CD4-positive, alpha-beta T cell treated with Interleukin-4 for 1 hour (primary cell): ENCODE measurements at regions not wholly inside any gene's neighbourhood (a gene's known extent, or its start where the extent isn't known, plus 50 kb on each side); places are given as distances from the start of the nearest gene placed in this dataset.

Experiments
- DNase-seq, 2 donors: peaks; one replicate each; pipeline ENCODE4 v3.0.0-alpha.2; 2020 to 2022

DNA sequence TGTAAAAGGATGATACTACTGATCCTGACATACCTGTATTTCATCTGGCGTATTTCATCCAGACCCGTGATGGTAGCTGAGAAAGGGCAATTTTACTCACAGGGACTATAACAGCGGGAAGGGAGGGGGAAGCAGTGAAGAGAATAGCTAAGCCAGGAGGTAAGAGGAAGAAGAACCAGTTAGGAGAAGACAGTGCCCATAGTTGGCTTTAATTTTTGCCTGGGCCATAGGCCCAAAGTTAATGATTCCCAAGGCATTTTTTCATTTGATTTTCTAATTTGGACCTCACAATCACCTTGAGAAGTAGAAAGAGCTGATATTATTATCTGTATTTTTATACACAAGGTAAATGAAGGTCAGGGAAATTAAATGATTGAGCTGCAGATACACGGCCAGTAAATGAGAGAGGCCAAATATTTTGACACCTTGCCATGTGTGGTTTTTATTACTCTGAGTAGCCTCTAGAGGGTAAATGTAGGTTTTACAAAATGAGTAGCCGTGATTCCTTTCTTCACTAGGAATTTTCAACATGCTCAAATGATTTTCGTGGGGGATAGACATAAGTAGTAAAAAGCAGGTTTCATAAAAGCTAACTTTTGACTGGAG is 382.2 kb downstream of the FUT8 start:
- DNase-seq, result no peak

DNA sequence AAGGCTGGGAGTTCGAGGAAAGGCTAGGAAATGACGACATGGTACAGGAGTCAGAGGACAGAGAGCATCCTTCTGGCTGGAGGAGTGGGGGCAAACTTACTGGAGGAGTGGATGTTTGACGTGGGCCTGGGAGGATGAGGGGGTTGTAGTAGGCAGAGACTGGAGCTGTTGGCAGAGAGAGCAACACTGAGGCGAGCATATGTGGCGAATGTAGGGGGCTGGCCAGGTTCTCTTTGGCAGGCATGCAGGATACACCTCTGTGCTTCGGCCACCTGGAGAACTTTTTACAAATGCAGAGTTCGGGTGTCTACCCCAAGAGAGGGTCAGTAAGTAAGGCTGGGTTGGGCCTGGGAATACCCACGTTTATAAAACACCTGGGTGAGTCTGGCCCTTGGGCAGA is 385.7 kb downstream of the FUT8 start:
- DNase-seq, result no peak

DNA sequence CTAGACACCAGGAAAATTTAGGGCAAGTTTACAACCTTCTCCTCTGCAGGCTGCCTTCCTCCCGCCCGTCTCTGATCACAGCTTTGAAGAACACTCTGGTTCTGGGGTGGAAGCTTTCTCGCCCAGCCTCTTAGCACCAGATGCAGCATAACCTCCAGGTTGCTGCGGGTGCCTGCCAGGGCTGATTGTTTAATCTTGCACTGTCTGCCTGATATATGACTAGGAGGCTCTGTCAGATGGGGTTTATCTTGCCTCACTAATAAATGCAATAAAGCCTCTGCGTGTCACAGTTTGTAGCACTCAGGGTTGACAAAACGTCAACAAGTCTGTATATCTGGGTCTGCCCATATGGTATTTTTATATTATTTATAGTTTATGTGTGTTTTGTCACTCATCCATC is 388.2 kb downstream of the FUT8 start:
- DNase-seq, result no peak

DNA sequence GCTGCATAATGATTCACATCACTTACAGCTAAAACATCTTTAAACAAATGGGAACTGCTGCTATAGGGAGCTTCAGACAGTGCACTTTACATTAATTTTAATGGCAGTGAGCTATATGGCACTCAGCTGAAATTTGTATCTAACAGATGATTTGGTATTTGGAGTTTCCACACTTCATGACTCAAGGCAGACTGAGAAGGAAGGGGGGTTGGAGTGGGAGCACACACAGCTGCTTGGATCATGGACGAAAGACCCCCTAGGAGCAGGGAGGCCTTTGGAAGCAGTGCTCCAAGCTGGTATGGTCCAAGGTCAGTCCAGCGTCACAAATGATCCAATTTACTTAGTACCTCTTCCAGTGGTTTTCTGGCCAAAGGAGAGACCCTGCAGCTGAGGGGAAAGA is 389.7 kb downstream of the FUT8 start:
- no peak for DNase-seq

DNA sequence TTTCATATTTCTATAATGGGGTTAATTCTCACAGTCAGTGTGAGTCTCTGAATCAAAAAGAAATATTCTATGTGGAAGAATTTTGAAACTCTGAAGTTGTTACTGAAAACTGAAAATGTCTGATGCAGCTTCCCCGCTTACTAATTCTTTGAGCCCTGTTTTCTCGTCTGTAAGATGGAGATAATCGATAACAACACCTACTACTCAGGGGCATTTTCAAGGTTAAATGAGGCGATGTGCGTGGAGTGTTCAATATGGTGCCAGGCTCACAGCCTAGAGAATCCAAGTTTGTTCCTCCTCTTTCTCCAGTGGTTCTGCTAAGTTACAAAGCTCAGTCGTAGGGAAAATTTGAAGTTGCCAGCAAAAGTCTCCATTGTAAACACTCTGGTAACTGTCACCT is 391.4 kb downstream of the FUT8 start:
- no peak for DNase-seq

DNA sequence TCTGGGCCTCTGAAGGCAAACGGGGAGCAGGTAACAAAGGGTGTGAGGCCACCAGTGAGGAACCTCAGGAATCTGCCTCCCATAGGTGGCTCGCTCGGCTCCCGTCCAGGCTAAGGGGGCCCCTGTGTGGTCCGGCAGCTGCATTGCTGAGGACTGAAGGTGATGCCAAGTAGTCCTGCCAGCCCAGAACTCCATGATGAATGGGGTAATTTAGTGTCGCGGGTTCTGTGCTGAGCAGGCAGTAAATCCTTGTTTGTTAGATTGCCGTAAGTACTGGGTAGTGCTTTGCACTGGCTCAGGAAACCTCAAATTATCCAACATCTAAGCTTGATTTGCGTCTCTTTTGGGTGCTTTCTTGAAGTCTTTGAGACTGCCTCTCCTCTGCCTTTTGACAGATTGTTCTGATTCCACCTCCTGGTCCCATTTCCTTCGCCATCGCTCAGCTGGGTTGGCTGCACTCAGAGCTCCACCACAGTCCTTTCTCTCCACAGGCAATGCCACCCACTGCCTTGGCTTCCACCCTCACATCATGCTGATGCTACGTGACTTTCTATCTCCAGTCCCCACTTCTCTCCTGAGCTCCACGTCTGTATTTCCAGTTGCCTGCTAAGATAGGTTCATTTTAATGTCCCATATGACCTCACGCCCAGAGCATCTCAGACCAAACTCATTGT is 392.0 kb downstream of the FUT8 start:
- DNase-seq, result no peak

DNA sequence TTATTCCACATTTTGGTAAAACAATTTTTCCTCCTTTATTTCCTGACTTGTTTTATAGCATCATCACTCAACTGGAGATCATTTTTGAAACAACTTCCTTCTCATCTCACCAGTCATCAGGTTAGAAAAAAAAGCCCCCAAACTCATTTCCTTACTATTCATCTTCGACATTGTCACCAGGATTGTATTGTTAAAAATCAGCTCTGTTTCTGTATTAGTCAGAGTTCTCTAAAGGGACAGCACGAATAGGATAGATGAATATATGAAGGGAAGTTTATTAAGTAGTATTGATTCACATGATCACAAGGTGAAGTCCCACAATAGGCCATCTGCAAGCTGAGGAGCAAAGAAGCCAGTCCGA is 392.6 kb downstream of the FUT8 start:
- DNase-seq, result no peak

DNA sequence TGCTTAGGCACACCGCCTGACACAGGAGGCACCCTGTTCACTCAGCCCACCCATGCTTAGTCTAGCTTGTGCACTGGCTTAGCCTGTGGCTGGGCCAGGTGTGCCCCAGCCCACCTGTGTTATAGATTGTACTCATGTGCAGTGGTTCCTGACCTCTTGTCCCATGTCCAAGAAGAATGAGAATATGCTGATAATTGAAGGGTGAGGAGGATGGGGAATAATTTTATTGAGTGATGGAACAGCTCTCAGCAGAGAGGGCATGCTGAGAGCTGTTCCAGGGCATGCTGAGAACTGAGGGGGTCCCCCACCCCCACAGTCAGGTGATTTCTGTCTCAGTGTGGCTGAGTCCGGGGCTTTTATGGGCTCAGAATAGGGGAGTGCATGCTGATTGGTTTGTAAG is 395.9 kb downstream of the FUT8 start:
- no peak for DNase-seq

DNA sequence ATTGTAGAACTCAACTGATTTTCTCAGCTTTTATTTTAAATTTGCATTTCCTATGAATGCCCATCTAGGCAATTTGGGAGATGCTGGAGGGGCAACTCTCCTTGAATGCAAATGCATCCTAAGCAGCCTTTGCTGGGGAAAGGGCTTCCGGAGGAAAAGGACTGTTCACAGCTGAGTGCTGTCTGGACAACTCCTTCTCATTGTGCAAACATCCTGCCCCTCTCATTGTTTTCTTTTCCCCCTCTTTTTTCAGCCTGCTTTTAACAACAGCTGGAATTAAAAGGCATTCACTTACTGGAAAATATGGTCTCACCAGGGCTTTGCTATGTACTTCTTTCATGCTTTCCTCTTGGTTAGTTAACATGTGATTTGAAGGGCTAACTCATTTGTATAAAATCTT is 397.8 kb downstream of the FUT8 start:
- no peak for DNase-seq

DNA sequence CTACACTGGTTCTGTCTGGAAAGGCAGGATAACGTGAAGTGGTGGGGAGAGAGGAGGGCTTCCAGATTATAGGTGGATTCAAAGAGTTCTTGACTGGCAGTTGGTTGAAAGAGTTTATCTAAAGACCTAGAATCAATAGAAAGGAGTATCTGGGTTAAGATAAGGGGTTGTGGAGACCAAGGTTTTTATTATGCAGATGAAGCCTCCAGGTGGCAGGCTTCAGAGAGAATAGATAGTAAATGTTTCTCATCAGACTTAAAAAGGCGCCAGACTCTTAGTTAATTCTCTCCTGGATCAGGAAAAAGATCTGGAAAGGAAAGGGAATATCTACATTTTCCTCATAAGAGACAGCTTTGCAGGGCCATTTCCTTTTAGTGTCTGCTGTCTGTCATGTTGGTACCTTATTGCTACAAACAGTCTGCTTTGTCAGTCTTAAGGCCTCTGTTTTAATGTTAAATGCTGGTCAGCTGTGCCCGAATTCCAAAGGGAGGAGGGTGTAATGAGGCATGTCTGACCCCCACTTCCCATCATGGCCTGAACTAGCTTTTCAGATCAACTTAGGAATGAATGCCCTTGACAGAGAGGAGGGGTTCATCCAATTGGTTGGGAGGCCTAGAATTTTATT is 401.3 kb downstream of the FUT8 start:
- no peak for DNase-seq

DNA sequence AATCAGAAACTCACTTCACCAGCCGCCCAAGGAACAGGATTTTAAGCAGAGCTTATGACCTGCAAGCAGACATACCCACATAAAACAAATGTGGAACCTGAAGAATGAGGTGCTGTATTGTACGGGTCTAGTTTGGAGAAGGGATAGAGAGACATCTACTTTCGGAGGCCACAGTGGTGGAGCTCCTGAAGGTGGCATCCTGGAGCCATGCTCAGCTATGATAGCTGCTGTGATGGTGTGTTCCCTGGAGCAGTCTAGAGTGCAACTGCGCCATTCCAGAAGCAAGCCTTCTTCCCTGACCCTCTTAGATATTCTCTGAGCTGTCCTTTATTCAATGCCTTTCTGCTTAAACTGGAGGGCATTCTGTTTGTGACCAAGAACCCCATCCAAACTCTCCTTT is 402.6 kb downstream of the FUT8 start:
- DNase-seq, result no peak

DNA sequence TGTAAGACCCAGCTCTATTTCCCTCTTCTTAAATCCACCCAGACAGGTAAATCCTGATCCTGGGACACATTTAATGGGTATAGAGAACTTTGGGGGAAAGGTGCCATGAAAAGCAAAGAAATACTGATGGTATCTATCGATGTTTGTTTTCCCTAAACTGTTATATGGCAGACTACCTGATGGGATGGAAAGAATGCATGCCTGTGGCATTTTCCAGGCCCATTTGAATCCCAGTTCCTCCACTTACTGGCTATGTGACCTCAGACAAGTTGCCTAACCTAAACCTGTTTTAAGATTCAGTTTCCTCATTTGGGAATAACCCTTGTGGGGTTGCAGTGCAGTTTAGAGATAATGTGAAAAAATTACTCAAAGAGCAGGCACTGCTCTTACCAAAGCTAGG is 404.5 kb downstream of the FUT8 start:
- DNase-seq, result no peak

DNA sequence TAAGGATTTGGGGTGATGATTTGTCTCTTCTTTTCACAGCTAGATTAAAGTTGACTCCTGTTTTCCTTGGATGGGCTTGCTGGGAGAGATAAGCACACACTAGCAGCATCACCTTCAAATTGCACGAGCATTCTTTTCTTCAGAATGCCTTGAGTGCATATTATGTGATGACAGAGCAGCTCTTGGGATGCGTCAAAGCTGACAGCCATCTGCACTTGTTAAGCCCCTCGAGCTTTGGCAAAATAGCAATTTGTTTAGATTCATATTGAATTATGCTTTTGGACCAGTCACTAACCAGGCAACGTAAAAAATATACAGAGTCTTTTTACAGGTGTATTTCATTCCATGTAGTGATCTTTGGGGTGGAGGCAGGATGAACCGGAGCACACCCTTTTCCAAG is 407.0 kb downstream of the FUT8 start:
- no peak for DNase-seq

DNA sequence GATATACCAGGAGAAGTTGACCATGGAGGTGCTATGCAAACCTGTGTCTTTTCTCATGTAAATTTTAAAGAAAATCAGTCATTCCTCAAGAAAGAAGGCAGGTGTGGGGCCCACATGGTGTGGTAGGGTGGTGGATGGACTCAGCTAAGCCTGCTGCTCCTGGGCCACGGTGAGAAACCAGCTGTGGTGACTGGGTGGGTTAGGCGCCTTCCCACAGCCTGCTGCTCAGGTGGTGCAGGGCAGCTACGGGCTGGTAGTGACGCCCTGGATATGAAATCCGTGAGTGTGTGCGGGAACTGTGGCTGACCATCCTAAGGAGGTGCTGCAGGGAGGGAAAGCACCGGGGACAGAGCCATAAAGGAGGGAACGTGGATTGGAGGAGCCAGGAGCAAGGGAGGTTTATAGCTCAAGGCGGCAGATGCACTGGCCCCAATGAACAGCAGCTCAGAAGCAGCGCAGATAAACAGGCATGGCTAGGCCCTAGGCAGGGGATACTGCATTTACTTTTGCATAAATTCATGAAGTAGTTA is 408.8 kb downstream of the FUT8 start:
- DNase-seq, result no peak

DNA sequence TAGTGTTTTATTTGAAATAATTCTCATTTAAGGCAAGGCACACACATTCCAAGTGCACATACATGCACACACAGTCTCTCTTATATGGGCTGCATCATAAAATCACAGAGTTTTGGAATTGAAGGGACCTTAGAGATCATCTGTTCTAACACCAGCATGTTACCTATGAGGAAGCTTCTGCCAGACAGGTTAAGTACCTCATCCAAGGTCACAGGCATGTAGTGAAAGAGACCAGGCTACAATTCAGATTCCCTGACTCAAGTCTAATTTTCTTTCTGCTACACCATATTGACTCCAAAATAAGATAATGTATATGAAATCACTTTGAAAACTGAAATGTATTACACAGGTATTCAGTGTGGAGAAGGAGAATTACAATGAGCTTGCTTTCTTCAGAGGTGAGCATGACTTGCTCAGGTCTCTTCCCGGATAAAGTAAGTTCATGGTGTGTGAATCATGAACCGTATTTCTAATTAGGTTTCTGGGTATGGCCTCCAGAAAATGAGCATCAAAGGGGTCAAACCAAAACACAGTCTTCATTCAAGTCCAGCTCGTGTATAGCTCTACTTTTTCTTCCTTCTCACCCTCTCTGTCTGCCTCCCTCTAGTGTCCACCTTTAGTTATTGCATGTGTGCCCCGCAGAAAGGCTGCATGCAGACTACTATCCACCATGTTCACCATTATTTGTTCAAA is 411.9 kb downstream of the FUT8 start:
- DNase-seq, result peak; percentile 68 to 82

DNA sequence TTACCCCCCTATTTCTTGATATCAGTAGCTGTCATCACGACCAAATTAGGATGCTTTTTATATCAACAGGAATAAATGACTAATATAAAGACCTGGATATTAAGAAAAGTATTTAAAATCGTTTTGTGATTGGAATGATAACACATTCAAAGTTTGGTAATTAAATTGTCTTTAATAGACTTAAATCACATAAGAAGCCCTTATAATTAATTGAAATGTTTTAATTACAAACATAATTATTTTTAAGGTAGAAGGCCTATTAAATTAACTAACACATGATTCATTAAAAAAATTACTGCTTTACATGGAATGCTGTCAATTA is 412.4 kb downstream of the FUT8 start:
- no peak for DNase-seq

DNA sequence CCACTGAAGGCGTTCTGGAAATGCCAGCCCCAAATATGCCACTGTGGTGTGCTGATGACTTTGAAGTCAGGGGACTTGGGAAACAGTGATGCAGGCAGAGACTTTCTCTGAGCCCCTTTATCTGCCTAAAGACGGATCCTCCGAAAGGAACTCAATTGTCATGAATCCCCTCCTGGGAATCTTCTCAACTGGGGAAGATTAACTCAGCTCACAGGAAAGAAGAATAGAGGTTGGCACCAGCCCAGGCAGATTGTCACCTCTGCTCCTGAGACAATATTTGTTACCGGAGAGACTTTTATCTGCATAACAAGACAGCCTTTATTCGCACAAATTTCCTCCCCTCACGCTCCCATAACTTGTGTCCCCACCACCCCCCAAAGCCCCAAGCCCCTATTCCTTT is 414.4 kb downstream of the FUT8 start:
- DNase-seq, result no peak

DNA sequence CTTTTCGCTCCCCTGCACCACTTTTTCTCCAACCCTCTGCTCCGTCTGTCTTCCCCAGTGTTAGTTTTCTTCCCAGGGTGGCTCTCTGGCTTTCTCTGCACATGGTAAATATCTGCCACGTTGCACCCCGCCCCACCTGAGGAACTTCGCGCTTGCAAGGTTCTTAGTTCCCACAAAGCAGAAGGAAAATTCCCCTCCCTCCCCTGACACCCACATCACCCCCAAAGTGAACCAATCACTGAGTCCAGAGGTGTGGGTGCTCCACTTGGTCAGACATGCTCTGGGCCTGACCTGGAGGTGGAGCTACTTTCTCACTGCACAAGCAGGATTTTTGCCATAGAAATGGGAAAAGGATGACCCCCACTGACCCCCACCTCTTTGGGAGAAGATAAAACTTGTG is 415.0 kb downstream of the FUT8 start:
- DNase-seq, result no peak

DNA sequence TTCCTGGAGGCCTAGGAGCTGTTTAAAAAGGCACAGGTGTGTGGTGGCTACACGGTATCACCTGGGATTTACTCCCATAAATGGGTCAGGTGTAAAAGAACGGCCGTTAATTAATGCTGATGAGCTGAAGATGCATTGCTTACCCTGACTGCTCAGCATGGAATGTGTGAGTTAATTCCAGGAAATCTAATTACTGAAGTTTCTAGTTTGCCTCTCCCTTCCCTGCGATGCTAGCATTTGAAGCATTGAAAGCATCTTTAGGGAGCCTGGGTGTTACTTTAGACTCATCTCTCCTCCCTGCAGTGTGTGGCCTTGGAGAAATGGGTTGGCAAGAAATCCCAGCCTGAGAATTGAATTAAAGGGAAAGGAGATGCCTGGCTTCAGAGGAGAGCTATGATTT is 415.9 kb downstream of the FUT8 start:
- DNase-seq, result no peak

DNA sequence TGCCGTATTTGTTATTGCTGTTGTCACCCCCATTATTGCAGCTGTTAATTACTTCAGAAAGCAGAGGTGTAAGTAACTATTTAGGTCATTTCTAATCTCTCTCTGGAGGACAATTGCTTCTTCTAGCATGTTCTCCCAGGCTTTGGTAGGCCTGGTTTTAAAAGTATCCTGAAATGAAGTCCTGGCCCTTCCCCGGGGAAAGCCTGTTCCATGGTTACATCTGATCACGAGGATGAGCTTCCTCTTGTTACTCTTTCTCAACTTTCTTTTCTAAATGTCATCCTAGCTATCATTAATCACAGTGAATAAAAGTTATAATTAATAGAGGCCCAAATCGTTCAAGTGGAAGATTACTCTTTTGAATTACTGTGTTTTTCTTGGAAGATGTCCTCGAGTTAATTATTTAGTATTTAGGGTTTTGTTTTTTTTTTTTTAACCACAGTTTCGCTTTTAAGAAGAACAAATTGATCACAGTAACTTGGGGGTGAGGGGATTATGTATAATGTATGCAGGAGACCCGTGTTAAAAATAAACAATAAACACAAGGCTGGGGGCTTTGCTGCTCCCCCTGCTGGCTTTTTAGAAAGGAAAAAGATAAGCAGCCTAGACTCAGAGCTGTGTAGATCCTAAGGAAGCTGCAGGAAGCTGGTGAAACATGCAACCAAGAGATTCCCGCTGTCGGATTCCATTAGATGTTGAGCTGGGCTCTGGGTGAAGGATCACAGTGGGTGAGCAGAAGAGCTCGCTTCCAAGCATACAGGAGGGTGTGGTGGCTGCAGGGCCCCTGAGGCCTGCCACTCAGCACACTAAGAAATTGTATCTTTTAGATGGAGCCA is 420.1 kb downstream of the FUT8 start:
- no peak for DNase-seq

DNA sequence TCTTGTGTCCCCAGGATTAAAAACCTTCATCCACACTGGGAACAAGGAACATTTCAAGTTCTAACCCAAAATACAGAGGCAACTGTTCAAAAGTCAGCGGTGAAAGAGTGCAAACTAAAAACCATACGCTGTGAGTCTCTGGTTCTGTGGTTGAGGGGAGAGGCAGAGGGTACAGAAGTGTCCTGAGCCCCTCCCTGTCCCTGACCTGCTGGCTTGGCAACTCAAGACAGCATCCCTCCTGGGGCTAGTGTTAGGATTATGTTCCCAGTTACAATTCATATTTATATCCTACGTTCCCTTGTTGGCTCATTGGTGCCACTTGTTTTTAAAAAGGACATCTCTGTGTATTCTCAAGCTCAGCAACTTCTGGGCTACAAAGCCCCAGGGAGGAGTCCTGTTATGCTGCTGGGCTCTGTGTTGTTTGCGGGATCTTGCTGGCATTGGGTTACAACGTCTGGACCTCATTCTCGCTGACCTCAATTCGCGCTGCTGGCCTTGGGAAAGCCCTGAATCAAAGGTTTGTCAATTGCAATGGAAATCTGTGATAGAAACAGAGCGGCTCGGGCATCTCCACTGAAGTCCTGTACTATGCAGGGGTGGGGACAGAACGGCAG is 420.8 kb downstream of the FUT8 start:
- DNase-seq, result no peak

DNA sequence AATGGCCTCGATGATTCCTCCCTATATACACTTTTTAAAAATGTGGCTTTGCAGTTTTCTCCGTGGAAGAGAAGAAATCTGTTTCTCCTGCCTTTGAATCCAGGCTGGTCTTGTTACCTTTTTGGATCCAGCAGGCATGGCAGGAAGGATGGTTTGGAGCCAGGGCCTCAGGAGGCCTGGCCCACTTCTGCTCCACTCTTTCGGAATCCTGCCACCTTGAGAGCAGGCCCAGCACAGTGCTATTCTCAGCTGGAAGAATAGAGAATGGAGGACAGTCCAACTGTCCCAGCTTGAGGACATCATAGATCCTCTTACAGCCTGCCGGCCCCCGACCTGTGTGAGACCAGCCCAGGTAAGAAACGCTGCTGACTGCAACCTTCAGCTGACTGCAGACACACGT is 421.5 kb downstream of the FUT8 start:
- no peak for DNase-seq

DNA sequence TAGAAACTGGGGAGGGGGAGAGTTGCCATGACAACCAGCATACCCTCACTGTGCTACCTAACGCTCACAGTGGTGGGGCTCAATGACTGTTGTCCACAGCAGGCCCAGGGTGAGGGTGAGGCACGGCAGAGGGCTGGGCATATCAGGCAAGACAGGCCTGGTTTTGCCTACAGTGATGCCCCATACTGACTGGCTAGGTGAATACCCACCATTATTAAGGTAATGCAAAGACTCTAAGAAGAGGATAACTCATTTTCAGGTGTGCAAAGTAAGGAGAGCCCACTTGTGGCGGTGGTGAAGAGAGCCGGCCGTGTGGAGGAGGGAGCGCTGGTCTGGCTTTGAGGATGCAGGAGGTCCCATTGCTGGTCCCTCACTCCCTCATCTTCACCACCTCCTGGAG is 422.3 kb downstream of the FUT8 start:
- no peak for DNase-seq
